ENCODE measurements at regions not wholly inside any gene's neighbourhood (a gene's known extent, or its start where the extent isn't known, plus 50 kb on each side); places are given as distances from the start of the nearest gene placed in this dataset.
"Not testable (repeated sequence)": the region's sequence is repeated elsewhere in the genome, so short reads cannot be mapped to it uniquely, and the experiment has no call there.

DNA sequence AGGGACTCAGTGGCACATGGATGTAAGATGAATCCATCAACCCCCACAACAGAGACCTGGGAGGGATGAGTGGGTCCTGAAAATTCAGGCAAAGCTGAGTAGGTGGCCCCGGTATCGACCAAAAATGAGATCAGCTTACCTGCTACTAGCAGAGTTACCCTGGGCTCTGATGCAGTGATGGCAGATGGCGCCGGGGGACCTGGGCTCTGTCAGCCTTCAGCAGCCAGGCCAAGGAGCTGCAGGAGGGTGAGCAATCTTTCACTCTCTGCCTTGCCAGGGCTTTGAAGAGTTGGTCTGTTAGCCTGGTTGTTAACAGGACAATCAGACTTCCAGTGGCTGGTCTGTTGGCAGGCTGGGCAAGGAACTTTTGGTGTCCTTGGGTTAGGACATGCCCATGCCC is 1054.8 kb downstream of the SI start:
- in situ Hi-C loops (cut with HindIII; ENCODE audit: low pct_unique_long_range_greater_than_20kb, low sequenced_read_pairs): no loop called here
- no peak for DNase-seq (ENCODE audit: low read depth, low spot score)

DNA sequence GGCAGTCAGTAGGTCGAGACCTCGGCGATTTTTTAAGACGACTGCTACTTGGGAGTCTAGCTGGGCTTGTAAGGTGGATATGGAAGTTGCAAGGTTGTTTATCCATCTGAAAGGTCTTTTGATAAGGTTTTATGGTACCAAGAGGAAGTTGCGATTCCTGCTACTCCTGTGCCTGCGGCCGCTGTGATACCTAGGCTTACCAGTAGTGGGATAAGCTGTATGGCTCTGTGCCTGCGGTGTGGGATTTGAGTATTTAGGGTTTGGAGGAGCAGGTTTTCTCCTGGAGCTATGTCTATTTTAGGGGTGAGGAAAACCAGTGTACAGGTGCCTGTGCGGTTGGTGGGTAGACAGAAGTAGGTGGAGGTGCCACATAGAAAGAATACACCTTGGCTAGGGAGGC is 1059.8 kb downstream of the SI start:
- in situ Hi-C loops (cut with HindIII; ENCODE audit: low pct_unique_long_range_greater_than_20kb, low sequenced_read_pairs): no loop called here

DNA sequence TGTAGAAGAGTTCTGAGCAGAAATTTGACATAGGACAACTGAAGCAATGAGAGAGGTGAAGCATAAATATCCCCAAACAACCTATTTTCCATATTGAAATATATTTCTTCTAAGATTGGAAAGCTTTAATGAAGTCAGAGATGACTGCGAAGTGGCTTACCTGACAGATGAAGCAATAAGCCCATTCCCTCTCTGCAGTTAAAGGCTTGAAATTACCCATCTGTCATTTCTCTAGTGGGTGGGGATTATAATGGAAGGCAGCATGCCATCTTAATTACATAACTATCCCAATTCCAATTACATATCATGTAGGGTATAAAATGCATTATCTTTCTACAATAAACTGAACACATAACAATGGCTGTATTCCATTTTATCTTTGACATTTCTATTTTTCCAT is 1070.5 kb downstream of the SI start:
- in situ Hi-C loops (cut with HindIII; ENCODE audit: low pct_unique_long_range_greater_than_20kb, low sequenced_read_pairs): no loop called here

More for the DNA sequence above, 1059.8 kb downstream of the SI start:
- no peak for DNase-seq (ENCODE audit: low read depth, low spot score)

DNA sequence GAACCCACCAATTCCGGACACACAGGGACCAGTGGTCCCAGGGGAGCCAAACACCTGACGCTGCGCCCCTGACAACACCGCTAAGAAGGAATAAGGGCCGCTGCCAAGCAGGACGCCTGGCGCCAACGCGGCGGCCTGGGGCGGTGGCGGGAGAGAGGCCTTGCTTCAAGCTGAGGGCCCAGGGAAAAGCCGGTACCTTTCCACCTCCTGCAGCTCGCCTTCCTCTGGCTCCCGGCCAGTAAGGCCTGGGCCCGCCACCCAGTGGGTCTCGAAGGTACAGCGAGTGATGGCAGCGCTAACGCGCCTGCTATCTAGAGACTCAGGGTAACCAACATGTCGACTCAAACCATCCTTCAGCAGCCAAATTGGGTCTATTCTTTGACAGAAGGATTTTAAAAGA is 1074.1 kb downstream of the SI start:
- in situ Hi-C loops (cut with HindIII; ENCODE audit: low pct_unique_long_range_greater_than_20kb, low sequenced_read_pairs): no loop called here
- no peak for DNase-seq (ENCODE audit: low read depth, low spot score)

More for the DNA sequence above, 1070.5 kb downstream of the SI start:
- DNase-seq (ENCODE audit: low read depth, low spot score): no peak

DNA sequence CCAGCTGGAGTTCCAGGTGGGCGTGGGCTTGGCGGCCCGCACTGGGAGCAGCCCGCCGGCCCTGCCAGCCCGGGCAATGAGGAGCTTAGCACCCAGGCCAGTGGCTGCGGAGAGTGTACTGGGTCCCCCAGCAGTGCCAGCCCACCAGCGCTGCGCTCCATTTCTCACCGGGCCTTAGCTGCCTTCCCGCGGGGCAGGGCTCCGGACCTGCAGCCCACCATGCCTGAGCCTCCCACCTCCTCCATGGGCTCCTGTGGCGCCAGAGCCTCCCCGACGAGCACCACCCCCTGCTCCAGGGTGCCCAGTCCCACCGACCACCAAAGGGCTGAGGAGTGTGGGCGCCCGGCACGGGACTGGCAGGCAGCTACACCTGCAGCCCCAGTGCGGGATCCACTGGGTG is 1075.3 kb downstream of the SI start:
- DNase-seq (ENCODE audit: low read depth, low spot score); in situ Hi-C loops (cut with HindIII; ENCODE audit: low pct_unique_long_range_greater_than_20kb, low sequenced_read_pairs): not testable (repeated sequence)

DNA sequence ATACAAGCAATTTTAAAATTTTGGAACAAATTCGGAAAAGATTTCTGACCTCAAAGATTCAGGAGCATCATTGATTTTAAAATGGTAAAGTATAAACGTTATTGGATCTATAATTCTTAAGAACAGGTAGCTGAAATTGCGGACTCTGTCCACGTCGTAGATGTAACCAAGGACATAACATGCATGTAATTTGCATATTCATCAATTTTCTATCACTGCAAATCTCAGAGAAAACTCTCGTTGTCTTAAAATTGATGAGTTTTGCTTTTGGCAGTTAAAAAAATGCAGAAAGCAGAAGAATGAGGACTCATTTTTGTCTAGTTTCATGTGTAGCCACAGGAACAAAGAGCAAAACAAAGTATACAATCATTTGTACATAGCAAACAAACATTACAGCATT is 1094.4 kb downstream of the SI start:
- in situ Hi-C loops (cut with HindIII; ENCODE audit: low pct_unique_long_range_greater_than_20kb, low sequenced_read_pairs): no loop called here
- no peak for DNase-seq (ENCODE audit: low read depth, low spot score)

DNA sequence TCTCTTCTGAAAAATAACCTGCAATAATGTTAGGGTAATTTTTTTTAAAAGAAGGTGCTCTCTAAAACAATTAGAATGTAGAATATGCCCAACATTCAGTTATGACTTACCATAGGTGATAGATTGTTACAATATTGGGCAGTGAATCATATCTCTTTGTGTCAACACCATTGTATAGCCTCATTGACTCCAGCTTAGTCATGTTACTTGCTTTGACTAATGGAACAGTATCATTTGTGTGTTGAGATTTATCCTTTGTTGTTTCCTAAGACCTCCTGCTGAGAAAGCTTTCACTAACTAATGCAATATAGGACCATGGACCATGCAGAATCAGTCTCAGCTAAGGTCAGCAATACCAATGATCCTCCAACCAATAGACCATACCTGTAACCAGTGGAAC is 1106.4 kb downstream of the SI start:
- no peak for DNase-seq (ENCODE audit: low read depth, low spot score)
- in situ Hi-C loops (cut with HindIII; ENCODE audit: low pct_unique_long_range_greater_than_20kb, low sequenced_read_pairs): no loop called here

DNA sequence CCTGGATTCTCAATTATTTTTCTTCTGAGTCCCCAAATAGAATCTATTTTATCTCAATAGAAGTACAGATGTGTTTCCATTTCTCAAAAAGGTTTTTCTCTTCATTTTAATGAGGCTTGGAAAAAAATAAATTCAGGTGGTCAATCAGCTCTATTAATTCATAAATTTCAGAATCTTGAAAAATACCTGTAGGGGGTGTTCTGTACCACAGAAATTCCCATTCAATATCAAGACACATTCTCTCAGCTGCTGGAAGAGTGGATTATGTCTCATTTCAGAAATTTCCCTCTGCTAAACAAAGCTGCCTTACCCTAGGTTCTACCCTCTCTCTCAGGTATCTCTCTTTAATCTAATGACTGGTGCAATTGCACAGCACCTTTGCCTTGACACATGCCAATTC is 1121.2 kb downstream of the SI start:
- no peak for DNase-seq (ENCODE audit: low read depth, low spot score)
- in situ Hi-C loops (cut with HindIII; ENCODE audit: low pct_unique_long_range_greater_than_20kb, low sequenced_read_pairs): no loop called here

DNA sequence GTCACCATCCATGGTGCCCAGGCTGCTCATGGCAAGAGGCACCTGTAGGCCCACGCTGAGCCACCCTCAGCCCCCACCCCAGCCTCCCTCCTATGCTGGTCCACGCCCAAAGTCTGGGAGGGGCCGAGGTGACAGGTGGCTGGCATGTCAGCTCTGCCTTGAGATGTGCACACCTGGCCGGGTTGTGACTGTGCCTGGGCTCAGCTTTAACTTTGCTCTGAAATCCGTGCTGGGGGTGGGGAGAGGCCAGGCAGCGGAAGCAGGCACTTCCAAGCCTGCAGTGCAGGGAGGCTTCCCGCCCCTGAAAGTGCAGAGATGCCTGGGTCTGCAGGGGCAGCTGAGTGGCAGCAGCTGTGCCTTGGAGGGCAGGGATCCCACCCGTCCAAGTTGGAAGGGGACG is 1124.8 kb downstream of the SI start:
- in situ Hi-C loops (cut with HindIII; ENCODE audit: low pct_unique_long_range_greater_than_20kb, low sequenced_read_pairs): no loop called here
- DNase-seq (ENCODE audit: low read depth, low spot score): no peak

DNA sequence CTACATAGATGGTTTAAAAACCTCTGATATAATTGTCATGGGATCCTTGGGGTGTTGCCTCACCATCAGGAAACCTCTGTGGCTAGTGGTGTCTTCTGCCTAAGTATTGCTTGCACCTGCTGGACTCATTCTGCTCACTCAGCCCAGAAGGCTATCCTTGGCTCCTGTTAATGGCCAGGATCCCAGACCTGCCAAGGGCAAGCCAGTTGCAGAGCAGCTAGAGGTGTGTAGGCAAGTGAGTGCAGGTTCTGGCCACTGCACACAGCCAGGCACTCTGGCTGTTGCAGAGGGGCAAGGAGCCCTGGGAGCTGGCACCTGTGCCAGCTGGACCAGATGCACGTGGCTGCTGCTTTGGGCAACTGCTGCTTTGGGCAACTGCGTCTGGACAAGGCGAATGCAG is 1125.8 kb downstream of the SI start:
- DNase-seq (ENCODE audit: low read depth, low spot score): no peak
- in situ Hi-C loops (cut with HindIII; ENCODE audit: low pct_unique_long_range_greater_than_20kb, low sequenced_read_pairs): no loop called here

DNA sequence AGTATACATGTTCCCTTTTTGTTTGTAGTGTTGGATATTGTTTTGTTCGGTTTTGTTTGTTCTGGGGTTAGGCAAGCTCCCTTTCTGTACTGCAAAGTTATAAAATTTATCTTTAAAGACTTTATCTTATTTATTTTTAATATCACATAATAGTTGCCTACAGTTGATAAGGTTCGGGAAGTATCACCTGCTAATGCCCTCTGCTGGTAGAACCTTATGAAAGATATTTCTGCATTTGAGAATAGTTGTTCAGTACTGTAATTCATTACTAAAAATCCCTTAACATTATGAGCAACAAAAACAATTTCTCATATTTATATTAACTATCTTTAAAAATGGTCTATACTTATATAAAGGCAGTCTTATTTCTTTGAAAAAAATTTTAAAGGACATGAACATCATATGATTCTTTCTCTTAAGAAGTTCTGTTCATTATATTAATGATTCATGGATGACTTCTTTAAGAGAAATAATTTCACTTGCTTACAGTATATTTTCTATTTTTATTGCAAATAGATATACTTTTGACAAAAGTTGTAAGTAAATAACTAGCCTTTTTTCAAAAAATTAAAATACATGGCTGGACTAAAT is 1126.8 kb downstream of the SI start:
- in situ Hi-C loops (cut with HindIII; ENCODE audit: low pct_unique_long_range_greater_than_20kb, low sequenced_read_pairs): no loop called here
- DNase-seq (ENCODE audit: low read depth, low spot score): peak; percentile 44

DNA sequence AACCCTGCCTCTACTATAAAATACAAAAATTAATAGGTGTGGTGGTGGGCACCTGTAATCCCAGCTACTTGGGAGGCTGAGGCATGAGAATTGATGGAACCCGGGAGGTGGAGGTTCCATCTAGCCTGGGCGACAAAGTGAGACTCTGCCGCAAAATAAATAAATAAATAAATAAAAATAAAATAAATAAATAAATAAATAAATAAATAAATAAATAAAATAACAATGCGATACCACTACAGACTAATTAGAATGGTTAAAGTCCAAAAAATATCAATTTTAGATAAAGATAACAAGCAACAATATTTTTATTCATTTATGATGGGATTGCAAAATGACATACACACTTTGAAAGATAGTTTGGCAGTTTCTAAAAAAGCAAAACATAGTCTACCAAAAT is 1131.5 kb downstream of the SI start:
- no peak for DNase-seq (ENCODE audit: low read depth, low spot score)
- in situ Hi-C loops (cut with HindIII; ENCODE audit: low pct_unique_long_range_greater_than_20kb, low sequenced_read_pairs): no loop called here

DNA sequence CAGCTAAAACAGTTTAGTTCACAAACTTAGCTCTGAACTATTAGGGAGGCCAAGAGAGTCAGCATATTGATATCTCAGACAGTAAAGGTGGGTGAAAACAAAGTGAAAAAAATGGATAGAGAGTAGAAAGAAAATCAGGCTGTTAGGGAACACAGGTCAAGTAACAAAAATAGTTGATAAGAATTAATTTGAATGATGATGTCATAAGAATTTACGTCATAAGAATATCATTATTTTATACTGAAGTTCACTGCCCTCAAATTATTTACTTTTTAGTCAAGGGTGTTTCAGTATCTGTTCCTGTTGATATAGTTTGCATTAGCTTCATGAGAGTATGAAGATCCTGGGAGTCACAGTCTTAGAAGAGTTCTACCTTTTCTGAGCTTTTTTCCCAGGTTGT is 1134.6 kb downstream of the SI start:
- no peak for DNase-seq (ENCODE audit: low read depth, low spot score)
- in situ Hi-C loops (cut with HindIII; ENCODE audit: low pct_unique_long_range_greater_than_20kb, low sequenced_read_pairs): no loop called here

DNA sequence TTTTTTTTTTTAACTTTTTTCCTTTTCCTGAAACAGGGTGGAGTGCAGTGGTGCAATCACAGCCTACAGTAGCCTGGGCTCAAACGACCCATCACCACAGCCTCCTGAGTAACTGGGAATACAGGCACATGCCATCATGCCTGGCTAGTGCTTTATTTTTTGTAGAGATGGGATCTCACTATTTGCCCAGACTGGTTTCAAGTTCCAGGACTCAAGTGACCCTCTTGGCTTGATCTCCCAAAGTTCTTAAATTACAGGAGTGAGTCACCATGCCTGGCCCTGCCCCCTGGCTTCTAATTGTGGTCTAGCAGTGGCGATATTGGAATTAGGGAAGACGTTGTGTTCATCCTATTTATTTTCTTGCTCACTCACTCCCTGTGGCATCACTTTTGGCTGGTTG is 1138.4 kb downstream of the SI start:
- DNase-seq (ENCODE audit: low read depth, low spot score): peak; percentile 28

DNA sequence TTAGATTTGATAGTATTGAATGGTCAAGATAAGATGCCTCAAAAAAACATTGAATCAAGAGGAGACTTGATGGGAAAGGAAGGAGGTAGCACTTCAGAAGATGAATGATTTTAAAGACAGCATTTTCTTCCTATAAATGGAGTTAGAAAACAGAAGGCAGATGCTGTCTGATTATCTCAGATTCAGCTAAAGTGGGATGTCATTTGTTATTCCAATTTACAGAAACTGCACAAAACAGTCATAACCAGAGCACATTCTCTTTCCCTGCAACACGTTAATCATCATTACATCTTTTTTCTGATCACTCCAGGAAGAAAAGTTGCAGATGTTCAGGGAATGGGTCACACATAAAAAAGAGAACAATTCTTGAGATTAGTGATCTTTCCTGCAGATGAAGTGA is 1141.8 kb downstream of the SI start:
- in situ Hi-C loops (cut with HindIII; ENCODE audit: low pct_unique_long_range_greater_than_20kb, low sequenced_read_pairs): no loop called here
- no peak for DNase-seq (ENCODE audit: low read depth, low spot score)

More for the DNA sequence above, 1138.4 kb downstream of the SI start:
- in situ Hi-C loops (cut with HindIII; ENCODE audit: low pct_unique_long_range_greater_than_20kb, low sequenced_read_pairs): no loop called here

DNA sequence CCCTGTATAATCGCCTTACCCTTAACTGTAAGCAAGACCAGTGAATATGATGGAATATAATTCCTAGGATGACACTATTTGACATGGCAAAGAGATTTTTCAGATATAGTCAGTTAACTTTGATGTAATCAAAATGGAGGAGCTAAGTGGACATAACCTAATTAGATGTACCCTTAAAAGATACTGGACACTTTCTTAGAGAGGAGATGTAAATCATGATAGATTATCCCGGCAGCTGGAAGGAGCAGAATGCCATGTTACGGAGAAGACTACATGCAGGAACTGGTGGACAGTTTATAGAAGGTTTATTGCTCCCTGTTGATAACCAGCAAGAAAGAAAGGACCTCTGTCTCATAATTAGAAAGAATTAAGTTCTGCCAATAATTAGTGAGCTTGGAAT is 1142.9 kb downstream of the SI start:
- in situ Hi-C loops (cut with HindIII; ENCODE audit: low pct_unique_long_range_greater_than_20kb, low sequenced_read_pairs): no loop called here
- no peak for DNase-seq (ENCODE audit: low read depth, low spot score)

DNA sequence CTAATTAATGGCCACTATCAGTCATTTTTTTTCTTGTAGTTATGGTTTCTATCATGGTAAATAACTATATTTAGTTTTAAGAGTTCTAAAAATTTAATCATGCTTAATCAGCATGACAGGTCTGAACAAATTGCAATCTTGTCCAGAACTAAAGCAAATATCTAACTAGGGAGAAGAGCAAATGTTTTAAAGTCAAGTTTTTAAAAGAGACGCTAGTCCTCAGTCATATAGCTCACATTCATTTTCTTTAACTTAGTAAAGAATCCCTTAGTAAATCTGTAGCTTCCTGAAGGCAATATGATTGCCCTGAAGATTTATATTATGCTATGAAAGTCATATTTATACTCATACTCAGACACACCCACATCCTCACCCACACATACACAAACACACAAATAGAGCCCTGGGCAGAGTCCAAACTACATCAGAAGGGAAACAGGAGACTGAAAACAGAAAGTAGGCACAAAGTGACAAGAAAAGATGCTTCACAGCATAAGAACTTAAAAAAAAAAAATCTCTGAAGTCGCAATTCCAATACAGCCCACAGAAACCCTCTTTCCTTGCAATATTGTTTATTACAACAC is 1149.1 kb downstream of the SI start:
- in situ Hi-C loops (cut with HindIII; ENCODE audit: low pct_unique_long_range_greater_than_20kb, low sequenced_read_pairs): no loop called here
- no peak for DNase-seq (ENCODE audit: low read depth, low spot score)

DNA sequence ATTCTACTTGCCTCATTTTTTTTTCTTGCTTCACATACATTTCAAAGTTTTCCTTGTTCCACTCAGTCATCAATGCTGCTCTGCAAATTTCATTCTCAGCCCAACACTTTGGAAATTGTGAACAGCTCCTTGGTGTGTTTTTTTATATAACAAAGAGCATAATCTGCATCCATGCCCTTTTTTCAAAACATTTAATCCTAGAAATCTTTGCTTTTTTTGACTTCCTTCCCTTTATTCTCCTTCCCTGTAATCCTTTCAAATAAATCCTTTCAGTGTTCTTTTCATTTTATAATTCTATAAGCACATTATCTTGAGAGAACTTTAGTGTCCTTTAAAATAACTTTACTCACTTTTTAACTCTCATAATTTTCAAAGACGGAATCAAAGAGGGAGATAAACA is 1150.8 kb downstream of the SI start:
- in situ Hi-C loops (cut with HindIII; ENCODE audit: low pct_unique_long_range_greater_than_20kb, low sequenced_read_pairs): no loop called here
- DNase-seq (ENCODE audit: low read depth, low spot score): no peak

DNA sequence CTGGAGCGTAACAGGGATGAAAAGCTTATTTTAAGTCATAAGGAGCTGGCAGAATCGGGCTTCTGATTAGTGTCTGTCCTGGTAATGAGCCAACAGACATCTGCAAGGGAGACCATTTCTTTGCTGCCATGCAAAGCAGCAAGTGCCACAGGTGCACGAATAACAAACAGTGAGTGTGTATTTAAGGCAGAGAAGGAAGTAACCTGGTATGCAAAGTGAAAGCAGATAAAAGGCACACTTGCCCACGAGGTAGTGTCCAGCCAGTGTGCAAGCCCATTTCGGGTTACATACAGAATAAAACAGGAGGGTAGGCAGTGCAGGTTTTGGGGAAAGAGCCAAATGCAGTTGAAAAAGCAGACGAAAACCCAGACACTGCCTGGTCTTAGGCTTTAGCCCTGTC is 1153.7 kb downstream of the SI start:
- no peak for DNase-seq (ENCODE audit: low read depth, low spot score)
- in situ Hi-C loops (cut with HindIII; ENCODE audit: low pct_unique_long_range_greater_than_20kb, low sequenced_read_pairs): no loop called here

DNA sequence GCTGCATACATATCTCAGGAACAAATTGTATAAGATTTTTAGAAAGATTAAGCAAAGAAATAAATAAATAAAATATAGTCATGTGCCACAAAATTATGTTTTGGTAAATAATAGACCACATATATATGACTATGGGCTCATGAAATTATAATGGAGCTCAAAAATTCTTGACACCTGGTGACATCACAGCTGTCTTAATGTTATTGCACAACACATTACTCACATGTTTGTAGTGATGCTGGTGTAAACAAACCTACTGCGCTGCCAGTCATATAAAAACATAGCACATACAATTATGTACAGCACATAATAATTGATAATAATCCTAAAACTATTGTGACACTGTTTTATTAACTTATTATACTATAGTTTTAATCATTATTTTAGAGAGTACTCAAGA is 1159.1 kb downstream of the SI start:
- in situ Hi-C loops (cut with HindIII; ENCODE audit: low pct_unique_long_range_greater_than_20kb, low sequenced_read_pairs): no loop called here

More for the DNA sequence above, 1159.1 kb downstream of the SI start:
- DNase-seq (ENCODE audit: low read depth, low spot score): no peak

Data from SK-MEL-5 (cell line).